NCI-H1417 (cell line): ENCODE measurements at regions not wholly inside any gene's neighbourhood (a gene's known extent, or its start where the extent isn't known, plus 50 kb on each side); places are given as distances from the start of the nearest gene placed in this dataset.

Experiments
- DNase-seq, 3 experiments: peaks; one replicate each; lab custom pipeline; 2025; lab: John Stamatoyannopoulos, UW

GRCh38 chr2:5329763-5330162, 362.4 kb upstream of the SOX11 start:
- DNase-seq = no peak

- no peak for DNase-seq
Observed at GRCh38 chr2:5330961-5331360, 361.2 kb upstream of the SOX11 start.

- no peak for DNase-seq
Observed at GRCh38 chr2:5332925-5333324, 359.3 kb upstream of the SOX11 start.

GRCh38 chr2:5339473-5339872, 352.7 kb upstream of the SOX11 start:
- DNase-seq = no peak

GRCh38 chr2:5343785-5344335, 348.3 kb upstream of the SOX11 start:
- DNase-seq = no peak

- no peak for DNase-seq
Observed at GRCh38 chr2:5352286-5352685, 339.9 kb upstream of the SOX11 start.

- DNase-seq = peak in 1 of 3 experiments; percentile 15
Observed at GRCh38 chr2:5353565-5353964, 338.6 kb upstream of the SOX11 start.

GRCh38 chr2:5359397-5359796, 332.8 kb upstream of the SOX11 start:
- DNase-seq = peak in 2 of 3 experiments; percentile 13 to 60

GRCh38 chr2:5360081-5360480, 332.1 kb upstream of the SOX11 start:
- no peak for DNase-seq

GRCh38 chr2:5364361-5364760, 327.8 kb upstream of the SOX11 start:
- DNase-seq = no peak

- peak; percentile 51 to 96 (median 72) for DNase-seq
Observed at GRCh38 chr2:5365871-5366461, 326.2 kb upstream of the SOX11 start.

GRCh38 chr2:5367321-5367720, 324.9 kb upstream of the SOX11 start:
- no peak for DNase-seq

- DNase-seq = peak; percentile 14 to 22 (median 17)
Observed at GRCh38 chr2:5368263-5368662, 323.9 kb upstream of the SOX11 start.

- DNase-seq = no peak
Observed at GRCh38 chr2:5369510-5369909, 322.7 kb upstream of the SOX11 start.

GRCh38 chr2:5370158-5370557, 322.0 kb upstream of the SOX11 start:
- DNase-seq = no peak

GRCh38 chr2:5372141-5372540, 320.0 kb upstream of the SOX11 start:
- DNase-seq = no peak

- DNase-seq = peak; percentile 13 to 77 (median 42)
Observed at GRCh38 chr2:5373200-5373599, 319.0 kb upstream of the SOX11 start.

- DNase-seq = no peak
Observed at GRCh38 chr2:5374762-5375161, 317.4 kb upstream of the SOX11 start.

- DNase-seq = no peak
Observed at GRCh38 chr2:5377323-5377722, 314.9 kb upstream of the SOX11 start.

GRCh38 chr2:5379811-5380210, 312.4 kb upstream of the SOX11 start:
- no peak for DNase-seq

- no peak for DNase-seq
Observed at GRCh38 chr2:5385596-5385995, 306.6 kb upstream of the SOX11 start.

GRCh38 chr2:5387406-5387805, 304.8 kb upstream of the SOX11 start:
- DNase-seq = no peak

- DNase-seq = no peak
Observed at GRCh38 chr2:5389740-5390139, 302.4 kb upstream of the SOX11 start.

GRCh38 chr2:5391362-5391761, 300.8 kb upstream of the SOX11 start:
- peak in 2 of 3 experiments; percentile 54 to 86 for DNase-seq
